ENCODE measurements at regions not wholly inside any gene's neighbourhood (a gene's known extent, or its start where the extent isn't known, plus 50 kb on each side); places are given as distances from the start of the nearest gene placed in this dataset.
"Not testable (repeated sequence)": the region's sequence is repeated elsewhere in the genome, so short reads cannot be mapped to it uniquely, and the experiment has no call there.

DNA sequence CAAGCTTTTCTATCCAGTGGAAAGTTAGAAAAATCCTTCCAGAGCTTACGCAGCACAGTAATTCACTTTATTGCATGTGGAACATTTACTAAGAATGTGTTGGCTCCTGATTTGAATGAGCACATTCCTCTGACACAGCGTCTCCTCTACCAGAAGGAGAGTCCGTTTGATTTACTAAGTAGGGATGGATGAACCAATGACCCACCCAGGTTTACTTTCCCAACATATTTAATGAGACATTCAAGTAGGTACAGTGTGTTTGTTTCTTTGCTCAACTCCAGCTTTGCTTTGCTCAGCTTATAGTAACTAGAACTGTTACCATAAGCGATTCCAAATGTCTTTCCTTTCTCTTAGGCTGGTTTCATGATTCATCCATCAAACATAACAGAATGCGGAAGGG, 161.7 kb downstream of the SMARCA1 start:
- no peak overlapping the region for H3K4me3 ChIP-seq
- no peaks in the 10 kb centered on the region for H3K27me3 ChIP-seq
- H3K36me3 ChIP-seq, result no peaks in the 10 kb centered on the region
- no peaks in the 10 kb centered on the region for H3K9me3 ChIP-seq
- no peak for DNase-seq
- no peaks in the 10 kb centered on the region for H3K4me1 ChIP-seq
- no peak overlapping the region for H3K27ac ChIP-seq
- TF ChIP-seq POLR2A (IDR thresholded peaks at IDR 0.05), result no peak
- no peak for TF ChIP-seq CTCF (IDR thresholded peaks at IDR 0.05)

DNA sequence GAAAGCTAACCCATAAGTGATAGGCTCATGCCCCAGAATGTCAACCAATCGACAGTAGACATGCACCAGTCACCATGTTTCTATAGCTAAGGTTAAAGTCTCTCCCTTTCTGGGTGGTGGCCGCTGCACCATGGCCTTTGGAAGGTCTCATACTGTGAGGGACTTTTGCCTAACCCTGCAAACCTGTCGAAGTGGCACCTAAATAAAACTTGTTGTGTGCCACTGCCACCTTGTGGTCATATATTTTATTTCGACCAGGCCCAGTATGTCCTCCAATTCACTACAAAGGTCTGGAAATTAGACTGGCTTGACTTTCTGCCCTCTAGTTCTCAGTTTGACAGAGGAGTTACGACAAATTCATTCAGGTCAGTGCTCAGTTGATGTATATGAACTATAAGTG, 163.1 kb downstream of the SMARCA1 start:
- H3K4me3 ChIP-seq, result no peak overlapping the region
- H3K27ac ChIP-seq, result no peak overlapping the region
- no peak for TF ChIP-seq POLR2A (IDR thresholded peaks at IDR 0.05)
- TF ChIP-seq CTCF (IDR thresholded peaks at IDR 0.05), result peak in 4 of 6 experiments; percentile 40 to 68 (median 57)
- no peaks in the 10 kb centered on the region for H3K27me3 ChIP-seq
- no peaks in the 10 kb centered on the region for H3K4me1 ChIP-seq
- H3K36me3 ChIP-seq, result no peaks in the 10 kb centered on the region
- H3K9me3 ChIP-seq, result no peaks in the 10 kb centered on the region
- peak in 2 of 3 donors; percentile 45 to 76 for DNase-seq

- no peak for DNase-seq
- Histone ChIP-seq H3K4me1 (no peaks in the 10 kb centered on the region), H3K4me3 (no peak overlapping the region), H3K27me3 (no peaks in the 10 kb centered on the region), H3K9me3 (no peaks in the 10 kb centered on the region), H3K36me3 (no peaks in the 10 kb centered on the region), H3K27ac (no peak overlapping the region)
- TF ChIP-seq POLR2A (IDR thresholded peaks at IDR 0.05), result no peak
- TF ChIP-seq CTCF (IDR thresholded peaks at IDR 0.05), result no peak
Observed at GRCh38 chrX:129359269-129359668, 164.0 kb downstream of the SMARCA1 start.

GRCh38 chrX:129357428-129357827, 165.9 kb downstream of the SMARCA1 start:
- not testable (repeated sequence) for H3K36me3 ChIP-seq, H3K9me3 ChIP-seq, H3K27me3 ChIP-seq, DNase-seq, H3K4me1 ChIP-seq, H3K4me3 ChIP-seq, H3K27ac ChIP-seq

DNA sequence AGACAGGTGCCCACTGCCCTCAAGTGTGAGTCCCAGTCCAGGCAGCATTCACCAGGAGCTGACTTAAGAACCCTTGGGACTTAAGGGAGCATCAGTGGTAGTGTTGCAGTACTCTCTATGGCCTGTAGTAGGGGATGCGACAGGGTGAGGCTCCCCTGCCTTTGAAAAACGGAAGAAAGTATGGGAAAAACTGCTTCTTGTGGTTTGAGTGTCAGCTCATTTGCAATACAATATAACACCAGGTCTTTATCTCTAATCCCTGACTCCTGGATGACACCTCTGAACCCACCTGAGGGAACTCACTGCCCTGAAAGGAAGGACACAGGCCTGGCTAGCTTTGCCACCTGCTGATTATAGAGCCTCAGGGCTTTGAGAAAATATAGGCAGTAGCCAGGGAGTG, 176.0 kb downstream of the SMARCA1 start:
- Histone ChIP-seq H3K36me3 (no peaks in the 10 kb centered on the region), H3K27ac (no peak overlapping the region), H3K4me1 (no peaks in the 10 kb centered on the region), H3K4me3 (no peak overlapping the region), H3K27me3 (no peaks in the 10 kb centered on the region), H3K9me3 (no peaks in the 10 kb centered on the region)
- DNase-seq, result no peak
- TF ChIP-seq CTCF (IDR thresholded peaks at IDR 0.05) (no peak), POLR2A (IDR thresholded peaks at IDR 0.05) (no peak)

- H3K4me3 ChIP-seq, result no peak overlapping the region
- TF ChIP-seq CTCF (IDR thresholded peaks at IDR 0.05) (no peak), POLR2A (IDR thresholded peaks at IDR 0.05) (no peak)
- H3K4me1 ChIP-seq, result no peaks in the 10 kb centered on the region
- no peaks in the 10 kb centered on the region for H3K36me3 ChIP-seq
- no peaks in the 10 kb centered on the region for H3K27me3 ChIP-seq
- no peaks in the 10 kb centered on the region for H3K9me3 ChIP-seq
- DNase-seq, result no peak
- no peak overlapping the region for H3K27ac ChIP-seq
Observed at GRCh38 chrX:129346574-129346973, 176.7 kb downstream of the SMARCA1 start.

DNA sequence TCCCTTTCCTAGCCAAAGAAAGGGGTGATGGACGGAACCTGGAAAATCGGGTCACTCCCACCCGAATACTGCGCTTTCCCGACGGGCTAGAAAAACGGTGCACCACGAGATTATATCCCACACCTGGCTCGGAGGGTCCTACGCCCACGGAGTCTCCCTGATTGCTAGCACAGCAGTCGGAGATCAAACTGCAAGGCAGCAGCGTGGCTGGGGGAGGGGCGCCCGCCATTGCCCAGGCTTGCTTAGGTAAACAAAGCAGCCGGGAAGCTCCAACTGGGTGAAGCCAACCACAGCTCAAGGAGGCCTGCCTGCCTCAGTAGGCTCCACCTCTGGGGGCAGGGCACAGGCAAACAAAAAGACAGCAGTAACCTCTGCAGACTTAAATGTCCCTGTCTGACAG, 186.0 kb downstream of the SMARCA1 start:
- DNase-seq, H3K27me3 ChIP-seq, H3K9me3 ChIP-seq, H3K27ac ChIP-seq, H3K36me3 ChIP-seq, H3K4me3 ChIP-seq, H3K4me1 ChIP-seq: not testable (repeated sequence)

All from Peyer's patch (tissue), 4 donors.